GM19025 (cell line): ENCODE measurements at regions not wholly inside any gene's neighbourhood (a gene's known extent, or its start where the extent isn't known, plus 50 kb on each side); places are given as distances from the start of the nearest gene placed in this dataset.
A peak's percentile ranks its signal among the peaks of the same experiment; 100 is the strongest.
"Not testable (repeated sequence)": the region's sequence is repeated elsewhere in the genome, so short reads cannot be mapped to it uniquely, and the experiment has no call there.

Experiments used
- ATAC-seq: cut with Tn5 transposase; IDR thresholded peaks from one replicate; pipeline ENCODE4 v1.9.1; 2021; ENCODE audit warnings: mild to moderate bottlenecking, low read depth, moderate library complexity; ENCODE audit not compliant: unreplicated experiment

DNA sequence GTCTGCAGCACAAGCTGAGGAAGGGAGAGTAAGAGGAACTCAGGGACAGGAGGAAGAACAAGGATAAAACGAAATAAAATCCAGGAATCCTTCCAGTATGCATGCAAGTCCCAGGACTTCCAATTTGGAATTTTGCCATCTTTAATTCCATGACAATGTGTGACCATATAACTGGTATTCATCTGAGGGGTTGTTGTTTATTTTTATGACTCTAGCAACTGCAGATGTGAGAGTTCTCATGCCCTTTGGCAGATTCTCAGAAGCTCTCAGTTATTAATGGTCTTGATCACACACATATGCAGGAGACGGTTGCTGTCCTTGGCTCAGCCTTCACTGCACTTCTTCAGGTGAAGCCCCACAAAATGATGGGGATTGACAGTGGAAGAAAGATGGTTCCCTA lies 148.2 kb downstream of the SMIM20 start:
- ATAC-seq = no peak

- ATAC-seq = not testable (repeated sequence)
Measured at GRCh38 chr4:26064009-26064408, 150.0 kb downstream of the SMIM20 start.

- ATAC-seq = no peak
Measured at GRCh38 chr4:26065833-26066232, 151.8 kb downstream of the SMIM20 start.

DNA sequence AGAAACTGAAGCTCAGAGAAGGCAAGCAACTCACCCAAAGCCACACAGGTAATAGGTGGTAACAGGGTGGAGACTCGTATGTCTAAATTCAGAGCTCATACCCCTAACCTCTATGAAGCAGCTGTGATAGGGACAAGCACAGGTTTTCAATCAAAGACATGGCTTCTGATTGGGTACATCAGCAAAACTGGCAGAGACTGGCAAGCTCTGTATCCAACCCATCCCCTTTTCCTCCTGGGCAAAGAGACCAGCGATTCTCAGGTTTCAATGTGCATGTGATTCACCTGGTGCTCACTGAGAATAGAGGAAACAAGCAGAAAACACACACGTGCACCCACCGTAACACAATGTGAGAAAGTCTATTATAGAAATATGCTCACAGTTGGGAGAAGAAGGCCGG lies 153.0 kb downstream of the SMIM20 start:
- ATAC-seq = no peak

GRCh38 chr4:26069218-26069617 lies 155.2 kb downstream of the SMIM20 start:
- ATAC-seq = no peak

DNA sequence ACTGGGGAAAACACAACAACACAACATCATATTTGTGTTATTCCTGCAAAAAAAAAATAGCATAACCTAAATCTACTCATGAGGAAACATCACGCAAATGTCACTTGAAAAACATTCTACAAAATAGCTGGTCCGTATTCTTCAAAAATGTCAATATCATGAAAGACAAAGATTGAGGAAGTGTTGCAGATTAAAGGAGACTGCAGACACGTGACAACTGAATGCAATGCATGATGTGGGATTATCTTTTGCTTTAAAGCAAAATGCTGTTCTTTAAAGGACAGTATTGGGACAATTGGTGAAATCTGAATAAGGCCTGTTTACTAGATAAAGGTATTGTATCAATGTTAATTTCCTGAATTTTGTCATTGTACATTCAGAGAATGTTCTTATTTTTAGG lies 157.7 kb downstream of the SMIM20 start:
- no peak for ATAC-seq

DNA sequence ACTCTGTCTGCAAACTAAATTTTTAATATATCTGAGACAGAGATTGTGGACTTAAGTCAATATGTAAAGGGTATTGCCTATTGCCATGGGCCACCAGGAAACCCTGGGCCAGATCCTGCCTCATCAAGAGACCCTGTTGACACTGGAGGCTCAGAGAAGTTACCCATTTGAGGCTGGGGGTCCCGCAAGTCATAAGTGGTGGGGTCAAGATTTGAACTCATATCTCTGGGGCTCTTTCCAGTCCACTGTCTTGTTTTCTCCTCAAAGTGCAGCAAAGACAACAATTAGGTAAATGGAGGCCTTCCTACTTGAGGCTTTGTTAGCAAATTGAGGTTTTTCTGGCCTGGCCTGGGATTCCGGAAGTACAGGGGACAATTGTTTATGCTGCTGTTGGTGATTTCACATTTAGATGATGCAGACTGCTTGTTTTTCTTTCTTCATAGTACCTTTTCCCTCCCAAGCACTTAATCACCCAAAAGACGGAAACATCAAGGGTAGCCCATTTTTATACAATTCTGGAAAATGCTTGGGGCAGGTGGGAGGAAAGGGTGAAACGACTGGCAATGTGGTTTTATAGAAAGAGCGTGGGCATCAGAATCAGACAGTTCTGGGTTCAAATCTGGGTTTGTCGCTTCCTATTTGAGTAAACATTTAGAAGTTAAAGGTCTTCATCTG lies 160.0 kb downstream of the SMIM20 start:
- no peak for ATAC-seq

- peak; percentile 64 for ATAC-seq
Measured at GRCh38 chr4:26074712-26075430, 160.9 kb downstream of the SMIM20 start.

- no peak for ATAC-seq
Measured at GRCh38 chr4:26075583-26075982, 161.6 kb downstream of the SMIM20 start.

DNA sequence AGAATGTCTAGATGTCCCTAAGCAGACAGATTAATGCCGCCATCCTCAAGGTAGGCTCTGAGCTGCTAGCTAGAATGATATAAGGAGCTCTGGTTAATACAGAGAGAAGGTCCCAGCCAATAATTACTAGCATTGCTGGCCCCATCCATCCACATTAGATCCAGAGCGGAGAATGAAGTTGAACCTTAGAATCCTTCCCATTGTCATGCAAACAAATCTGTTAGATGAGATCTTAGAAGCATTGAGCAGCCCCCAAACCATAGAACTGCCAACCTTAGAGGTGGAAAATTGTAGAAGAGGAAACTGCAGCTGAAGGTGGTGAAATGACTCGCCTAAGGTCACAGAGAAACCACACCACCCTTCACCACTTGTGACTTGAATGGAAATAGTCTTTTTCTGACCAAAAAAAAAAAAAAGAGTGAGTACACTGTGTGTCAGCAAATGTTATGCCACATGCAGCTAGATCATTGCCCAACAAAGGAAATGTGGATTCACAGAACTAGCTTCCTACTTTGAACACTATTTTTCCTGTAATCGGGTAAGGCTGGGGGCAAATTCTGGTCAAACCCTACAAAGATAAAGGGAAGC lies 162.1 kb downstream of the SMIM20 start:
- ATAC-seq = peak; percentile 59

DNA sequence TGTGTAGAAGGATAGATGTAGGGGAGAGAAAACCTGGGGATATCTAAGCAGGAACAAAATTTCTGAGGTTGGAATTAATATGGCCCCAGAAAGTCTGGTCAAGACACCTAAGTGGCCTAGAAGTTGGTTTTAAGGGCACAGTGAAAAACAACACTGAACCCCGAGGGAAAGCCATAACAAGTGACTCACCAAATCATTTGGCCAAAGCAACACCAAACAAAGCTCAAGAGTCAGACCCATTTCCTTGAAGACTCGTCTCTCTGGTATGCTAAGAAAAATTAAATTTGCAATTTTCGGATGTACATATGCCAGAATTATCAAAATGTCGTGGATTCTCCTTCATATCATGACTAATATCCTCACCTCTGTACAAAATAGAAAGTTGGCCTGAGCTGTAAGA lies 162.9 kb downstream of the SMIM20 start:
- no peak for ATAC-seq

GRCh38 chr4:26077756-26078155 lies 163.7 kb downstream of the SMIM20 start:
- no peak for ATAC-seq

- no peak for ATAC-seq
Measured at GRCh38 chr4:26080870-26081628, 167.0 kb downstream of the SMIM20 start.

DNA sequence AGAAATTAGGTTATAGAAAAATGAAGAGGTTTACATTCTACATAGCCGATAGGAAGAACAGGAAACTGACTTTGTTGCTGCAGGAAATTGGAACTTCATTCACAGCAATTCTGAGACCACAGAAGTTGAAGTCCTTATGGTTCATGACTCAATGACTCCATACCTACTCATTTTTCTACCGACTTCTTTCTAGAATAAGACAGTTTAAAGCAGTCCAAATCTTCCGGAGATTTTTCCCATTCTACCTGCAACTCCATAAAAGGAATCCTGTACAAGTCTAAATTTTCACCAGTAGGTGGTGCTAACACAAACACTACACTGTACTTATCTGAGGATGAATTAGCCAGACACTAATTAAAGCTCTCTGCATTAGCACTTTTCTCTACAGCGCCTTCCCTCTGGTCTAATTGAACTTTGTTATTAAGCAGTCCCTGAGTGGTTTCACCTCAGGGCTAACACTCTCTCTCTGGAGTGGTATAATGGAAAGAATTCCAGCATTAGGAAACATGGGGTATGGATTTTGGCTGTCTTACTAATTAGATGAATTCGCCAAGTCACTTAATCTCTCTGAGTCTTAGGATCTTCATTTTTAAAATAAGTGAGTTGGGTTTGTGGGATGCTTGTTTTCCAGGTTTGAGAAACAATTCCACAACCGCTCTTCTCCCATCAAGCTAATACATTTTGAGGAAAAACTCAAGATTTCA lies 167.9 kb downstream of the SMIM20 start:
- no peak for ATAC-seq

DNA sequence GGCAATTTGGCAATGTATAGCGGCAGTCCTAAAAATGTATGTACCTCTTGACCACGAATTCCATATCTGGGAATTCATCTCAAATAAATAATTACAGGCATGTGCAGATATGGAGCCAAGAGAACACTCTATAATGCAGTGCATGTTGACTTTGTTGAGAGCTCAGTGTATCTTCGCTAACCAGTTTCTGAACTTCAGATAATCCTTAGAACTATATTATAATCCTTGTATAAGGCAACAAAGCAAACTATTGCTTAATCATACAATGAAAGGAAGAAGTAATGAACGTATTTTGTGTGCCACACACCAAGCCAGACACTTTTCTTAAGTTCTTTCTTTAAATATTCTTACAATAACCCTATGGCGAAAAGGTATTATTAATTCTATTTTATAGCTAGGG lies 168.5 kb downstream of the SMIM20 start:
- ATAC-seq = no peak

GRCh38 chr4:26083987-26084386 lies 170.0 kb downstream of the SMIM20 start:
- ATAC-seq = peak; percentile 33

DNA sequence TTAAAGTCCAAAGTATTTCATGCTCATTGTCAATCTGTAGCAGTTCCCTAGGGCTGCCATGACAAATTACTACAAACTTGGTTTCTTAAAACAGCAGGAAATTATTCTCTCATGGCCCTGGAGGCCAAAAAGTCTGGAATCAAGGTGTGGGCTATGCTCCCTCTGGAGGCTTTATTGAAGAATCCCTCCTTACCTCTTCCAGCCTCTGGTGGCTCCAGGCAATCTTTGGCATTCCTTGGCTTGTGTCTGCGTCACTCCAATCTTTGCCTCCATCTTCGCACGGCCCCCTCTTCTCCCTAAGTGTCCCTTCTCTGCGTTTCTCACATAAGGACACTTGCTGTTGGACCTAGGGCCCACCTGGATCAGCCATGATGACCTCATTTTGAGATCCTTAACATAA lies 170.4 kb downstream of the SMIM20 start:
- ATAC-seq = no peak

DNA sequence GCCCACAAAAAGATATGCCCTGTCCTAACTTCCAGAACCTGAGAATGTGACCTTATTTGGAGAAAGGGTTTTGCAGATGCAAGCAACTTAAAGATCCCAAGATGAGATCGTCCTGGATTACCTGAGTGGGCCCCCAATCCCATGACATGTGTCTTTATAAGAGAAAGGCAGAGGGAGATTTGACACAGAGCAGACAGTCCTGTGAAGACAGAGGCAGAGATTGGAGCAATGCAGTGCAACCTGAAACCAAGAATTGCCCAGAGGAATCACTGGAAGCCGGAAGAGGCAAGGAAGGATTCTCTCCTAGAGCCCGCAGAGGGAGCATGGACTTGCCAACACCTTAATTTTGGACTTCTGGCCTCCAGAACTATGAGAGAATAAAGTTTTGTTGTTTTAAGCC lies 171.5 kb downstream of the SMIM20 start:
- no peak for ATAC-seq

DNA sequence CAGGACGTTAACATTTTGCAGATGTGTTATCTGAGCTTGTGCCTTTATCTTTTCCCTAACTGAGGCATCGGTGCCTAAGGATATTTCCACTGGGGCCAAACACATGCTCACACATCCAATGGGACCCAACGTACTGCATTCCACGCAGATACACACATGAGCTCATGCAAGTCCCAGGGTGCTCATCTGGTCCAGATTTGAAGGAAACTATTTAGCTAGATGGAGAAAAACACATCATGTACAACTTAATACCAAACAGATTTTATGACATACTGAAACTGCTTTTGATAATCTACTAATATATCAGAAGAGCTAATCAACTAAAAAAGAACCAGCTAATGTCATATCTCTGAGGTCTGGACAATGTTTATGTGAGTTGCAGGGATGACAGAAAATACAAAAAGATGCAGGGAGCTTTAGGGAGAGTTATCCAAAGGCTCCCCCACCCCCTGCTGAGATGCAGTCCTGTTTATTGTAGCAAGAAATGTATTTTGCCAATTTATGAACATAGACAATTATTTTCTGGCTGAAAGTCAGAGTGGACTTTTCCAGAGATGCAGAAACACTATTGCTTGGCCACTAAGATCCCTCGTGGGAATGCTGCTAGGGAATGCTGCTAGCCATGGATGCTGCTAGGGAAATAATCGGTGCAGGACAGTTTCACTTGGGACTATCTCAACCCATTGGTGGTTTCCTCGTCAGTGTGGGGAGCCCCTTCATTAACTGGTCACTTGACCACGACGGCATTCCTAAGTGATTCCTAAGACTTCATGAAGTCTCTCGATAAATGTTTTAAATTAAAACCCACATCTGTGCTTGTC lies 172.8 kb downstream of the SMIM20 start:
- no peak for ATAC-seq

DNA sequence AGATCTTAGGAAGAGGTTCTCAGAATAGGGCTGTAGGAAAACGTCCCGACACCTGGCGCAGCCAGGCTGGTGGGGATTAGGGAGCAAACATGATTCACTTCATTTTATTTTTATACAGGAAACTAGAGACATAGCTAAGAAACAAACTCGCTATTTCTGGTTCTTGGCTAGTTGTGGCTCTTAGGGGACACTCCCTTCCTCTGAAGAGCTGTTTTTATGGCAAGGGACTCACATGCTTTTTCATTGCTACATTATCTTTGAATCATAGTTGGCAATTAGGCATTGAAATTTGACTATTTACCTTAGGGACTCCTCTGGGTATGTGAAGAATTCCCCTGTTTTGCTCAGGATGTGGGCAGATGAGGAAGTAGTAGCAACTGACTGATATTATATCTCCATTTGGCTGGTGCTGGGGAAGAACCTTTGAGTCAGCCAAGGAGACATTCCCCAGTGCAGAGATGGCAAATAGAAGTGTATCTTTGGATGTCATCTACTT lies 174.5 kb downstream of the SMIM20 start:
- peak; percentile 84 for ATAC-seq
